HL-60 (cell line): ENCODE measurements at regions not wholly inside any gene's neighbourhood (a gene's known extent, or its start where the extent isn't known, plus 50 kb on each side); places are given as distances from the start of the nearest gene placed in this dataset.
A peak's percentile ranks its signal among the peaks of the same experiment; 100 is the strongest.

Experiments used
- DNase-seq, 2 experiments: peaks; one replicate each; pipeline ENCODE4 v3.0.0-alpha.2; 2010 to 2020; ENCODE audit warnings: low read depth in 1 of 2, low spot score in 1 of 2
- H3K27ac ChIP-seq: fragments of 250-450 bp; sonication (Bioruptor Pico); replicated peaks from 2 replicates; pipeline ENCODE4 v1.5.1; 2020; ENCODE audit warnings: mild to moderate bottlenecking, moderate library complexity
- H3K27me3 ChIP-seq: fragments of 250-450 bp; sonication (Bioruptor Pico); 2 replicates; pipeline ENCODE4 v1.5.1; 2021; ENCODE audit warnings: mild to moderate bottlenecking, moderate library complexity; ENCODE audit not compliant: insufficient read depth, poor library complexity, severe bottlenecking
- H3K4me3 ChIP-seq: replicated peaks from 2 replicates; pipeline ENCODE4 v1.5.1; 2011; ENCODE audit warnings: mild to moderate bottlenecking, control low read depth, low read length; ENCODE audit not compliant: insufficient read depth
- CTCF ChIP-seq: IDR thresholded peaks from one replicate; pipeline ENCODE4 v1.5.1; 2011; ENCODE audit warnings: low read length, control low read depth, inconsistent platforms; ENCODE audit not compliant: insufficient read depth
- GABPA ChIP-seq: IDR thresholded peaks from 2 replicates; pipeline ENCODE4 v1.6.1; 2012; ENCODE audit warnings: low read depth
- POLR2AphosphoS5 ChIP-seq: IDR thresholded peaks from 2 replicates; pipeline ENCODE4 v1.6.1; 2012; ENCODE audit warnings: low read depth
- REST ChIP-seq: IDR thresholded peaks from 2 replicates; pipeline ENCODE4 v1.6.1; 2012; ENCODE audit warnings: low read depth; ENCODE audit not compliant: insufficient replicate concordance
- SPI1 ChIP-seq: IDR thresholded peaks from 2 replicates; pipeline ENCODE4 v1.6.1; 2012; ENCODE audit warnings: low read depth, mild to moderate bottlenecking, borderline replicate concordance

GRCh38 chr7:84422790-84423189 is 228.2 kb upstream of the SEMA3A start:
- no peak for DNase-seq
- TF ChIP-seq GABPA (no peak), POLR2AphosphoS5 (no peak), CTCF (no peak), SPI1 (no peak), REST (no peak)
- no peaks in the 10 kb centered on the region for H3K27me3 ChIP-seq
- H3K4me3 ChIP-seq: no peak overlapping the region
- H3K27ac ChIP-seq: no peak overlapping the region

GRCh38 chr7:84412161-84412969 is 217.8 kb upstream of the SEMA3A start:
- Histone ChIP-seq H3K4me3 (no peak overlapping the region), H3K27me3 (no peaks in the 10 kb centered on the region), H3K27ac (no peak overlapping the region)
- peak in 1 of 2 experiments; percentile 63 for DNase-seq
- TF ChIP-seq SPI1: no peak
- TF ChIP-seq POLR2AphosphoS5: no peak
- no peak for TF ChIP-seq CTCF
- TF ChIP-seq GABPA: no peak

GRCh38 chr7:84399661-84400060 is 205.1 kb upstream of the SEMA3A start:
- Histone ChIP-seq H3K27me3 (no peaks in the 10 kb centered on the region), H3K4me3 (no peak overlapping the region), H3K27ac (no peak overlapping the region)
- TF ChIP-seq POLR2AphosphoS5: no peak
- no peak for TF ChIP-seq REST
- TF ChIP-seq CTCF: no peak
- no peak for TF ChIP-seq SPI1
- TF ChIP-seq GABPA: no peak
- DNase-seq: no peak
